ENCODE measurements at regions not wholly inside any gene's neighbourhood (a gene's known extent, or its start where the extent isn't known, plus 50 kb on each side); places are given as distances from the start of the nearest gene placed in this dataset.

DNA sequence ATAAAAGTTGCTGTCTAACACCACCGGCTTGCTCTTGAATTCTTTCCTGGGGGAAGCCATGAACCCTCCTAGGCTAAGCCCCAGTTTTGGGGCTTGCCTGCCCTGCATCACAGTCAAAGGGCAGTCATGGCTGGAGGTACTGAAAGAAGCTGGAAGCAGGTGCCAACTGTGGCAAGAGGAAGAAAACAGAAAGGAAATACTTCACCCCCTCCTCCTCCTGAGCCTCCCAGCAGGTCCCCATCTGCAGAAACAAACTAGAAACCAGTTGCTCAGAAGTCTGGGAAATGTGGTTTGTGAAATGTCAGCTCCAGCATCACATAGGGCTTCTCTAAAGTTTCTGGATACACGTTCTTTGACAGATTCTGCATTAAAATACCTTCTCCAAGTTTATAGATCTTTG is 150.0 kb upstream of the PSMD7 start:
- Histone ChIP-seq H3K27me3 (ENCODE audit: control insufficient read depth, insufficient read depth, low read length) (no peaks in the 10 kb centered on the region), H3K4me1 (ENCODE audit: control insufficient read depth, insufficient read depth, low read length) (no peaks in the 10 kb centered on the region), H3K36me3 (ENCODE audit: control insufficient read depth, insufficient read depth, low read length) (no peaks in the 10 kb centered on the region), H3K4me3 (ENCODE audit: low read depth in 2 of 2, low read length in 2 of 2) (no peak overlapping the region), H3K9me3 (ENCODE audit: control insufficient read depth, insufficient read depth, low read depth, low read length) (no peaks in the 10 kb centered on the region; the same call in 1 of the 2 replicates), H3K27ac (ENCODE audit: low read length) (no peak overlapping the region)
- TF ChIP-seq POLR2AphosphoS5 (IDR thresholded peaks at IDR 0.05; ENCODE audit: low read depth, low read length) (no peak), SIN3A (IDR thresholded peaks at IDR 0.05; ENCODE audit: borderline replicate concordance, insufficient read depth, low read depth, low read length) (no peak), TCF7L2 (IDR thresholded peaks at IDR 0.05; ENCODE audit: low read depth, low read length) (no peak)
- TF ChIP-seq, protein P1, sequence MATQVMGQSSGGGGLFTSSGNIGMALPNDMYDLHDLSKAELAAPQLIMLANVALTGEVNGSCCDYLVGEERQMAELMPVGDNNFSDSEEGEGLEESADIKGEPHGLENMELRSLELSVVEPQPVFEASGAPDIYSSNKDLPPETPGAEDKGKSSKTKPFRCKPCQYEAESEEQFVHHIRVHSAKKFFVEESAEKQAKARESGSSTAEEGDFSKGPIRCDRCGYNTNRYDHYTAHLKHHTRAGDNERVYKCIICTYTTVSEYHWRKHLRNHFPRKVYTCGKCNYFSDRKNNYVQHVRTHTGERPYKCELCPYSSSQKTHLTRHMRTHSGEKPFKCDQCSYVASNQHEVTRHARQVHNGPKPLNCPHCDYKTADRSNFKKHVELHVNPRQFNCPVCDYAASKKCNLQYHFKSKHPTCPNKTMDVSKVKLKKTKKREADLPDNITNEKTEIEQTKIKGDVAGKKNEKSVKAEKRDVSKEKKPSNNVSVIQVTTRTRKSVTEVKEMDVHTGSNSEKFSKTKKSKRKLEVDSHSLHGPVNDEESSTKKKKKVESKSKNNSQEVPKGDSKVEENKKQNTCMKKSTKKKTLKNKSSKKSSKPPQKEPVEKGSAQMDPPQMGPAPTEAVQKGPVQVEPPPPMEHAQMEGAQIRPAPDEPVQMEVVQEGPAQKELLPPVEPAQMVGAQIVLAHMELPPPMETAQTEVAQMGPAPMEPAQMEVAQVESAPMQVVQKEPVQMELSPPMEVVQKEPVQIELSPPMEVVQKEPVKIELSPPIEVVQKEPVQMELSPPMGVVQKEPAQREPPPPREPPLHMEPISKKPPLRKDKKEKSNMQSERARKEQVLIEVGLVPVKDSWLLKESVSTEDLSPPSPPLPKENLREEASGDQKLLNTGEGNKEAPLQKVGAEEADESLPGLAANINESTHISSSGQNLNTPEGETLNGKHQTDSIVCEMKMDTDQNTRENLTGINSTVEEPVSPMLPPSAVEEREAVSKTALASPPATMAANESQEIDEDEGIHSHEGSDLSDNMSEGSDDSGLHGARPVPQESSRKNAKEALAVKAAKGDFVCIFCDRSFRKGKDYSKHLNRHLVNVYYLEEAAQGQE (IDR thresholded peaks at IDR 0.05; ENCODE audit: insufficient read depth in 1 of 2, low read depth in 2 of 2, low read length in 1 of 2): no peak
- TF ChIP-seq, protein P2, sequence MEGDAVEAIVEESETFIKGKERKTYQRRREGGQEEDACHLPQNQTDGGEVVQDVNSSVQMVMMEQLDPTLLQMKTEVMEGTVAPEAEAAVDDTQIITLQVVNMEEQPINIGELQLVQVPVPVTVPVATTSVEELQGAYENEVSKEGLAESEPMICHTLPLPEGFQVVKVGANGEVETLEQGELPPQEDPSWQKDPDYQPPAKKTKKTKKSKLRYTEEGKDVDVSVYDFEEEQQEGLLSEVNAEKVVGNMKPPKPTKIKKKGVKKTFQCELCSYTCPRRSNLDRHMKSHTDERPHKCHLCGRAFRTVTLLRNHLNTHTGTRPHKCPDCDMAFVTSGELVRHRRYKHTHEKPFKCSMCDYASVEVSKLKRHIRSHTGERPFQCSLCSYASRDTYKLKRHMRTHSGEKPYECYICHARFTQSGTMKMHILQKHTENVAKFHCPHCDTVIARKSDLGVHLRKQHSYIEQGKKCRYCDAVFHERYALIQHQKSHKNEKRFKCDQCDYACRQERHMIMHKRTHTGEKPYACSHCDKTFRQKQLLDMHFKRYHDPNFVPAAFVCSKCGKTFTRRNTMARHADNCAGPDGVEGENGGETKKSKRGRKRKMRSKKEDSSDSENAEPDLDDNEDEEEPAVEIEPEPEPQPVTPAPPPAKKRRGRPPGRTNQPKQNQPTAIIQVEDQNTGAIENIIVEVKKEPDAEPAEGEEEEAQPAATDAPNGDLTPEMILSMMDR (IDR thresholded peaks at IDR 0.05): no peak
- ChIA-PET CTCF (no interaction called here), POLR2A (no interaction called here)
- DNase-seq (ENCODE audit: low read depth, low spot score) (no peak), ATAC-seq (no peak)
- intact Hi-C loops (cut with micrococcal nuclease; ENCODE audit: unreplicated experiment) (no loop called here), in situ Hi-C loops (cut with HindIII; ENCODE audit: low pct_unique_long_range_greater_than_20kb, low sequenced_read_pairs) (no loop called here)
- BruUV-seq (replicated peaks): no TSS peak

DNA sequence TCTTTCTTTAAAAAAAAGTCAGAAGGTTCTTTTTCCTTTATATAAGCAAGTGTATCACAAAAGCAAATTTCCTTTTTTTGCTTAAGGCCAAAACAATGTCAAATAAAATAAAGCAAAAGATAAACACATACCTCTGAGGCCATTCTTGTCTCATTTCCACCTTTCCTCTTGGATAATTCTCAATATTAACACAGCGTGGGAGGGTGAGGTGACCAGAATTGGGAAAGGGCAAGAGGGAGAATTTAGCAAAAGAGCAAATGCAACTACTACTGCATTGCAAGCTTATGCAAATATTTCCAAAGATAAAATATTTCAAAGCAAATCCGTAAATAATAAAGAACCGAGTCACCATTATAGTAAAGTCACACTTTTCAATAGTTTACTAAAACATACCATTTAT is 153.4 kb upstream of the PSMD7 start:
- Histone ChIP-seq H3K36me3 (ENCODE audit: control insufficient read depth, insufficient read depth, low read length) (no peaks in the 10 kb centered on the region), H3K27ac (ENCODE audit: low read length) (no peak overlapping the region), H3K4me1 (ENCODE audit: control insufficient read depth, insufficient read depth, low read length) (no peaks in the 10 kb centered on the region), H3K27me3 (ENCODE audit: control insufficient read depth, insufficient read depth, low read length) (no peaks in the 10 kb centered on the region), H3K9me3 (ENCODE audit: control insufficient read depth, insufficient read depth, low read depth, low read length) (no peaks in the 10 kb centered on the region), H3K4me3 (ENCODE audit: low read depth in 2 of 2, low read length in 2 of 2) (no peak overlapping the region)
- no TSS peak for BruUV-seq (replicated peaks)
- ChIA-PET POLR2A (no interaction called here), CTCF (no interaction called here)
- in situ Hi-C loops (cut with HindIII; ENCODE audit: low pct_unique_long_range_greater_than_20kb, low sequenced_read_pairs) (no loop called here), intact Hi-C loops (cut with micrococcal nuclease; ENCODE audit: unreplicated experiment) (no loop called here)
- DNase-seq (ENCODE audit: low read depth, low spot score) (no peak), ATAC-seq (no peak)
- TF ChIP-seq, protein P2 (IDR thresholded peaks at IDR 0.05): no peak

DNA sequence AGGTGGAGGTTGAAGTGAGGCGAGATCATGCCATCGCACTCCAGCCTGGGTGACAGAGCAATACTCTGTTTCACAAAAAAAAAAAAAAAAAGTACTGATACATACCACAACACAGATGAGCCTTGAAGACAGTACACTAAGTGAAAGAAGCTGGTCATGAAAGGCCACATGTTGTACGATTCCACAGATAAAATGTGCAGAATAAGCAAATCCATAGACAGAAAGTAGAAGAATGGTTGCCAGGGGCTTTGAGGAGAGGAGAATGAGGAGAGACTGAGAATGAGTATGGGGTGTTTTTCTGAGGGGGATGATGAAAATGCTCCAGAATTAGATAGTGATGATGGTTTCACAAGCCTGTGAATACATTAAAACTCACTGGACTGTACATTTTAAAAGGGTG is 155.6 kb upstream of the PSMD7 start:
- CTCF ChIA-PET: no interaction called here
- TF ChIP-seq TCF7L2 (IDR thresholded peaks at IDR 0.05; ENCODE audit: low read depth, low read length): no peak
- no peak for TF ChIP-seq POLR2AphosphoS5 (IDR thresholded peaks at IDR 0.05; ENCODE audit: low read depth, low read length)
- no peak for ATAC-seq
- H3K27ac ChIP-seq (ENCODE audit: low read length): no peak overlapping the region
- H3K36me3 ChIP-seq (ENCODE audit: control insufficient read depth, insufficient read depth, low read length): no peaks in the 10 kb centered on the region
- intact Hi-C loops (cut with micrococcal nuclease; ENCODE audit: unreplicated experiment) (no loop called here), in situ Hi-C loops (cut with HindIII; ENCODE audit: low pct_unique_long_range_greater_than_20kb, low sequenced_read_pairs) (no loop called here)
- H3K4me1 ChIP-seq (ENCODE audit: control insufficient read depth, insufficient read depth, low read length): no peaks in the 10 kb centered on the region
- no peaks in the 10 kb centered on the region for H3K27me3 ChIP-seq (ENCODE audit: control insufficient read depth, insufficient read depth, low read length)
- BruUV-seq (replicated peaks): no TSS peak
- no peak overlapping the region for H3K4me3 ChIP-seq (ENCODE audit: low read depth in 2 of 2, low read length in 2 of 2)
- H3K9me3 ChIP-seq (ENCODE audit: control insufficient read depth, insufficient read depth, low read depth, low read length): no peaks in the 10 kb centered on the region
- no peak for DNase-seq (ENCODE audit: low read depth, low spot score)
- POLR2A ChIA-PET: no interaction called here

Data from Panc1 (cell line).